ENCODE measurements at regions not wholly inside any gene's neighbourhood (a gene's known extent, or its start where the extent isn't known, plus 50 kb on each side); places are given as distances from the start of the nearest gene placed in this dataset.

- Histone ChIP-seq H3K4me3 (no peak overlapping the region), H3K4me1 (peaks cover 0 to 10% (median 9%) of the 10 kb centered on the region in 4 donors), H3K9me3 (peaks cover 0 to 14% (median 0%) of the 10 kb centered on the region in 4 donors), H3K36me3 (no peaks in the 10 kb centered on the region), H3K27ac (replicated peaks in 1 of 4) (no peak overlapping the region), H3K27me3 (no peaks in the 10 kb centered on the region)
- no peak for TF ChIP-seq POLR2AphosphoS5 (IDR thresholded peaks at IDR 0.05)
- TF ChIP-seq POLR2A (IDR thresholded peaks at IDR 0.05; ENCODE audit: low read depth): no peak
- no peak for TF ChIP-seq CTCF (IDR thresholded peaks at IDR 0.05)
- no peak for DNase-seq (ENCODE audit: extremely low spot score)
- intact Hi-C loops (cut with DNase I): no loop called here
- 89% methylated on average over 21 of the region's 22 CpGs for WGBS
These were observed 80.5 kb upstream of the LINC01488 start for GRCh38 chr11:69400771-69401590.

- intact Hi-C loops (cut with DNase I): no loop called here
- Histone ChIP-seq H3K27me3 (no peaks in the 10 kb centered on the region), H3K27ac (replicated peaks in 1 of 4) (no peak overlapping the region), H3K4me1 (peaks cover 0 to 10% (median 9%) of the 10 kb centered on the region in 4 donors), H3K36me3 (no peaks in the 10 kb centered on the region), H3K9me3 (peaks cover 0 to 14% (median 0%) of the 10 kb centered on the region in 4 donors), H3K4me3 (no peak overlapping the region)
- 81% methylated on average over 5 of the region's 5 CpGs for WGBS
- no peak for DNase-seq (ENCODE audit: extremely low spot score)
- TF ChIP-seq CTCF (IDR thresholded peaks at IDR 0.05) (no peak), EP300 (IDR thresholded peaks at IDR 0.05) (no peak), POLR2A (IDR thresholded peaks at IDR 0.05; ENCODE audit: low read depth) (no peak), POLR2AphosphoS5 (IDR thresholded peaks at IDR 0.05) (no peak)
These were observed 79.7 kb upstream of the LINC01488 start for GRCh38 chr11:69401715-69402114.

- H3K27me3 ChIP-seq: no peaks in the 10 kb centered on the region
- no peak overlapping the region for H3K4me3 ChIP-seq
- H3K27ac ChIP-seq (replicated peaks in 1 of 4): no peak overlapping the region
- no peak for DNase-seq (ENCODE audit: extremely low spot score)
- TF ChIP-seq CTCF (IDR thresholded peaks at IDR 0.05) (no peak), POLR2A (IDR thresholded peaks at IDR 0.05; ENCODE audit: low read depth) (no peak), EP300 (IDR thresholded peaks at IDR 0.05) (no peak), POLR2AphosphoS5 (IDR thresholded peaks at IDR 0.05) (no peak)
- WGBS: 46% methylated on average over 4 of the region's 4 CpGs
- peaks cover 0 to 14% (median 0%) of the 10 kb centered on the region in 4 donors for H3K9me3 ChIP-seq
- intact Hi-C loops (cut with DNase I): no loop called here
- H3K36me3 ChIP-seq: no peaks in the 10 kb centered on the region
- peaks cover 0 to 10% (median 9%) of the 10 kb centered on the region in 4 donors for H3K4me1 ChIP-seq
These were observed 79.1 kb upstream of the LINC01488 start for GRCh38 chr11:69402251-69402887.

- Histone ChIP-seq H3K27ac (replicated peaks in 1 of 4) (no peak overlapping the region), H3K36me3 (no peaks in the 10 kb centered on the region), H3K4me1 (peaks cover 0 to 7% (median 6%) of the 10 kb centered on the region in 4 donors), H3K27me3 (peaks cover 0 to 1% (median 0%) of the 10 kb centered on the region in 4 donors), H3K9me3 (peaks cover 0 to 14% (median 0%) of the 10 kb centered on the region in 4 donors), H3K4me3 (no peak overlapping the region)
- no peak for DNase-seq (ENCODE audit: extremely low spot score)
- intact Hi-C loops (cut with DNase I): no loop called here
- WGBS: 78% methylated on average over 8 of the region's 8 CpGs
- TF ChIP-seq CTCF (IDR thresholded peaks at IDR 0.05): no peak
- TF ChIP-seq EP300 (IDR thresholded peaks at IDR 0.05): no peak
These were observed 77.8 kb upstream of the LINC01488 start for GRCh38 chr11:69403556-69404215.

All from esophagus muscularis mucosa (tissue), 4 donors.